ENCODE measurements at regions not wholly inside any gene's neighbourhood (a gene's known extent, or its start where the extent isn't known, plus 50 kb on each side); places are given as distances from the start of the nearest gene placed in this dataset.

DNA sequence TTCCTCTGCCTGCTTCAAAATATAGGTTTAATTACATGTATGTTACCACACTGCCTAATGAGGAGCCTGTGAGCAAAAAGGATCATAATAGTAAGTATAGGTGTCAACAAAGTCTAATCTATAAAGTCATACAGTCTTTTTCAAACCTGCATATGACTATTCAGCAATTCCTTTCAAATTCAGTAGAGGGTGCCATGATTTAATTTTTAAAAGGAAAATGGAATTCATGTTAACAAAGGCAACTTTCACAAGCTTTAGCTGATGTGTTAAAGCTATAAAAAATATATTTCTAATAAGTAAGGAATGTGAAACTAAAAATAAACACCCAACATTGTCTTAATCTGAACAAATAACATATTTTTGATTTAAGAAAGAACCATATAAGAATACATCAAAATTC is 52.1 kb downstream of the MPP7 start:
- no peak overlapping the region for H3K27ac Mint-ChIP-seq
- peaks cover 1% of the 10 kb centered on the region for H3K9me3 Mint-ChIP-seq
- H3K4me3 Mint-ChIP-seq: no peak overlapping the region
- DNase-seq: no peak
- H3K4me1 Mint-ChIP-seq: peaks cover 40% of the 10 kb centered on the region
- H3K36me3 Mint-ChIP-seq: peaks cover 3% of the 10 kb centered on the region
- H3K27me3 Mint-ChIP-seq: no peaks in the 10 kb centered on the region

GRCh38 chr10:28250358-28250757 is 52.5 kb downstream of the MPP7 start:
- no peaks in the 10 kb centered on the region for H3K27me3 Mint-ChIP-seq
- no peak overlapping the region for H3K27ac Mint-ChIP-seq
- H3K4me1 Mint-ChIP-seq: peaks cover 43% of the 10 kb centered on the region
- DNase-seq: no peak
- peaks cover 6% of the 10 kb centered on the region for H3K36me3 Mint-ChIP-seq
- H3K9me3 Mint-ChIP-seq: peaks cover 4% of the 10 kb centered on the region
- no peak overlapping the region for H3K4me3 Mint-ChIP-seq

- Mint-ChIP-seq H3K4me1 (peaks cover 41% of the 10 kb centered on the region), H3K27ac (no peak overlapping the region), H3K36me3 (peaks cover 10% of the 10 kb centered on the region), H3K4me3 (no peak overlapping the region), H3K27me3 (no peaks in the 10 kb centered on the region), H3K9me3 (peaks cover 4% of the 10 kb centered on the region)
- DNase-seq: no peak
Observed at GRCh38 chr10:28249512-28249911, 53.4 kb downstream of the MPP7 start.

DNA sequence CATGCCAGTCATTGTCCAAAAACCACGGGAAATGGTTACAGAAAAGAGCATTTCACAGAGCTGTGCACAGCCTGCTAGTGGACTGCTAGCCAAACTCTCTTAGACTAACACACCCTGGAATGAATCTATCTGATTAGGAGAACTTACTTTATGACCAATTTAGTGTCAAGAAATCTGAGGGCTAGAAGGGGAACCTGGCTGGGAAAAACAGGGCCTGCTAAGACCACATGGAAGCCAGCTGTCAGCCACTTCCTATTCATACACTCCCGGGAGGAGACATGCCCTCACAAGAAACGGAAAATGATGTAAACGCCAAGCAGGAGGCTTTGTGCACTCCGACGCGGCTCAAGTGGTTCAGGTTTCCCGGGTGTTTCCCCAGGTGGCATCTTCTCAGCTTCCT is 54.8 kb downstream of the MPP7 start:
- DNase-seq: no peak
- H3K9me3 Mint-ChIP-seq: peaks cover 4% of the 10 kb centered on the region
- no peaks in the 10 kb centered on the region for H3K27me3 Mint-ChIP-seq
- H3K27ac Mint-ChIP-seq: peak overlapping the region; percentile 77
- H3K4me1 Mint-ChIP-seq: peaks cover 40% of the 10 kb centered on the region
- H3K4me3 Mint-ChIP-seq: peak overlapping the region; percentile 9
- H3K36me3 Mint-ChIP-seq: peaks cover 10% of the 10 kb centered on the region

DNA sequence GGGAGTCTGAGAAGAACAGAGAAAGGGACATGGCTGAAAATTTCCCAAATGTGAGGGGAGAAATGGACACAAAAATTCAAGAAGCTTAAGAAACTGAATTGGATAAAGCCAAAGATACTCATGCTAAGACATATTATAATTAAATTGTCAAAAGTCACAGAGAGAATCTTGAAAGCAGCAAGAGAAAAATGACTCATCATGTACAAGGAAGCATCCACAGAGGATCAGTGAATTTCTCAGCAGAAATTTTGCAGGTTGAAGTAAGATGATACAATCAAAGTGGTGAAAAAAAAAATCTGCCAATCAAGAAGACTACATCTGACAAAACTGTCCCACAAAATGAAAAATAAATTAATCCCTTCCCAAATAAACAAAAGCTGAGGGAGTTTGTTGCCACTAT is 56.8 kb downstream of the MPP7 start:
- H3K4me3 Mint-ChIP-seq: no peak overlapping the region

GRCh38 chr10:28243923-28244322 is 58.9 kb downstream of the MPP7 start:
- no peak for DNase-seq
- H3K4me1 Mint-ChIP-seq: peaks cover 42% of the 10 kb centered on the region
- H3K9me3 Mint-ChIP-seq: peaks cover 4% of the 10 kb centered on the region
- peaks cover 10% of the 10 kb centered on the region for H3K36me3 Mint-ChIP-seq
- no peaks in the 10 kb centered on the region for H3K27me3 Mint-ChIP-seq
- no peak overlapping the region for H3K27ac Mint-ChIP-seq
- no peak overlapping the region for H3K4me3 Mint-ChIP-seq

More for the DNA sequence above, 56.8 kb downstream of the MPP7 start:
- no peaks in the 10 kb centered on the region for H3K27me3 Mint-ChIP-seq
- DNase-seq: no peak
- peaks cover 10% of the 10 kb centered on the region for H3K36me3 Mint-ChIP-seq
- no peak overlapping the region for H3K27ac Mint-ChIP-seq
- H3K4me1 Mint-ChIP-seq: peaks cover 45% of the 10 kb centered on the region
- peaks cover 4% of the 10 kb centered on the region for H3K9me3 Mint-ChIP-seq

DNA sequence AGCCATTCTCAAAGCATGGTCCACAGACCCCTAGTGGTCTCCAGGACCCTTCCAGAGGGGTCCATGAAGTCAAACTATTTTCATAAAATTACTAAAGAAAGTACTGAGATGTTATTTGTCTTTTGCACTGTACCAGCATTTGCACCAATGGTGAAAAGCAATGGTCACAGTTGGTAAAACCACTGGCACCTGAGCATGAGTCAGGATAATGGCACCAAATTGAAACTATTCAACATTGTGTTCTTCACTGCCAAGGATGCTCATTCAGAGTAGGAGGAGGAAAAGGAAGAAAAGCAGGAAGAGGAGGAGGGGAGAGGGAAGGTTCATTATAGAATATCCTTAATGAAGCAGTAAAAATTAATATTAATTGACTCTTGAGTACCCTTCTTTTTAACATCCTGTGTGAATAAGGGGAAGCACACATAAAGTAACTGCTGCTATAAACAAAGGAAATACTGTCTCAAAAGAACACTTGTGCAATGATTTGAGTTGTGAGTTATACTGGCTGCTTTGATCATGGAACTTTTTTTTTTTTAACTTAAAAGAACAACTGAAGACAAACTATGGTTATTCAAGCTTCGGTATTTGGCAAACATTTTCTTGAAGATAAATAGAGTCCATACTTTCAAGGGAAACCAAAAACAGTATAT is 60.2 kb downstream of the MPP7 start:
- Mint-ChIP-seq H3K4me1 (peaks cover 31% of the 10 kb centered on the region), H3K4me3 (no peak overlapping the region), H3K27ac (no peak overlapping the region), H3K9me3 (peaks cover 4% of the 10 kb centered on the region), H3K27me3 (no peaks in the 10 kb centered on the region), H3K36me3 (peaks cover 8% of the 10 kb centered on the region)
- no peak for DNase-seq

GRCh38 chr10:28241741-28242399 is 61.0 kb downstream of the MPP7 start:
- Mint-ChIP-seq H3K27ac (no peak overlapping the region), H3K27me3 (no peaks in the 10 kb centered on the region), H3K4me1 (peaks cover 28% of the 10 kb centered on the region), H3K9me3 (peaks cover 4% of the 10 kb centered on the region), H3K4me3 (no peak overlapping the region), H3K36me3 (peaks cover 8% of the 10 kb centered on the region)
- peak; percentile 13 for DNase-seq

DNA sequence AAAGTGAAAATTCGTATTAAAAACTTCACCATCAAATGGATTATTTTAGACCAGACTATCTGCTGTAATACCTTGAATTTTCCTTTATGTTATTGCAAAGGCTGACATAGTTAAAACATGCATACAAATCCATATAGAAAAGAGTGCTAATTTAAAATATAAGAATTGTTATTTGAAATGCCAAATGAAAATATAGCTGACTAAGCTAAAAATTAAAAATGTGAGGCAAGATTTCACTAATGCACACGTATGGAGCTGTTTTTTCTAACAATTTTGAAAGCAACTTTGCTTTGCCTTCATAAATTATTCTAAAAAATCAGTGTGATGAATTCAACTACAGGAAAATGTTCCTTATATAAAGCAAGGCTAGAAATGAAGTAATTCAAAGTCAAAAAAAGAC is 62.5 kb downstream of the MPP7 start:
- Mint-ChIP-seq H3K27ac (no peak overlapping the region), H3K36me3 (peaks cover 4% of the 10 kb centered on the region), H3K9me3 (no peaks in the 10 kb centered on the region), H3K27me3 (no peaks in the 10 kb centered on the region), H3K4me3 (no peak overlapping the region), H3K4me1 (peaks cover 15% of the 10 kb centered on the region)
- no peak for DNase-seq

DNA sequence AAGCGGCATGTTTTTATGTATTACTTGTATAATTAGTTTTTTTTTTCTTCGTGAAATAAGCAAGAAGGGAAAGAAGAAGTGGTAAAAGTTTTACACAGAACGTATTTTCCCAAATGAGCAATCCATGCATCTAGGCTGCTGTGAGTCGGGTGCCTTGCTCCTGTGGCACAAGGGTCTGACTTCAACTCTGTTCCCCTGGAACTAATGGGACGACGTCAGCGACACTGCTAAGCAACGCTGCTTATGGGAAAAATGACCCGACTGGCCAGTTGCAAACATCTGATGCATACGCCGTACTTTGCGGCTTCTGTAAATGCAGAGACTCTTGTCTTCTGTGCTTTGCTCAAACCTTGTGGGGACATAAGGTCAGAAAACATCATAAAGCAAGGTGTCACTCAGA is 66.3 kb downstream of the MPP7 start:
- Mint-ChIP-seq H3K27ac (no peak overlapping the region), H3K4me1 (peaks cover under 1% of the 10 kb centered on the region), H3K36me3 (peaks cover 2% of the 10 kb centered on the region), H3K9me3 (no peaks in the 10 kb centered on the region), H3K4me3 (no peak overlapping the region), H3K27me3 (no peaks in the 10 kb centered on the region)
- DNase-seq: no peak

- Mint-ChIP-seq H3K4me3 (no peak overlapping the region), H3K27ac (no peak overlapping the region), H3K4me1 (peaks cover 27% of the 10 kb centered on the region), H3K9me3 (no peaks in the 10 kb centered on the region), H3K36me3 (peaks cover 7% of the 10 kb centered on the region), H3K27me3 (no peaks in the 10 kb centered on the region)
- DNase-seq: no peak
Observed at GRCh38 chr10:28220811-28221210, 82.1 kb downstream of the MPP7 start.

GRCh38 chr10:28219251-28219650 is 83.6 kb downstream of the MPP7 start:
- Mint-ChIP-seq H3K4me3 (no peak overlapping the region), H3K27me3 (no peaks in the 10 kb centered on the region), H3K36me3 (peaks cover 1% of the 10 kb centered on the region), H3K4me1 (peaks cover 35% of the 10 kb centered on the region), H3K9me3 (no peaks in the 10 kb centered on the region), H3K27ac (no peak overlapping the region)
- no peak for DNase-seq

- Mint-ChIP-seq H3K27me3 (no peaks in the 10 kb centered on the region), H3K9me3 (no peaks in the 10 kb centered on the region), H3K36me3 (peaks cover 5% of the 10 kb centered on the region), H3K4me3 (peak overlapping the region; percentile 9), H3K4me1 (peaks cover 35% of the 10 kb centered on the region), H3K27ac (peak overlapping the region; percentile 47)
- DNase-seq: peak; percentile 6
Observed at GRCh38 chr10:28217848-28218247, 85.0 kb downstream of the MPP7 start.

GRCh38 chr10:28215930-28216329 is 86.9 kb downstream of the MPP7 start:
- Mint-ChIP-seq H3K27me3 (no peaks in the 10 kb centered on the region), H3K27ac (no peak overlapping the region), H3K4me1 (peaks cover 32% of the 10 kb centered on the region), H3K4me3 (no peak overlapping the region), H3K36me3 (peaks cover 13% of the 10 kb centered on the region), H3K9me3 (no peaks in the 10 kb centered on the region)
- peak; percentile 18 for DNase-seq

DNA sequence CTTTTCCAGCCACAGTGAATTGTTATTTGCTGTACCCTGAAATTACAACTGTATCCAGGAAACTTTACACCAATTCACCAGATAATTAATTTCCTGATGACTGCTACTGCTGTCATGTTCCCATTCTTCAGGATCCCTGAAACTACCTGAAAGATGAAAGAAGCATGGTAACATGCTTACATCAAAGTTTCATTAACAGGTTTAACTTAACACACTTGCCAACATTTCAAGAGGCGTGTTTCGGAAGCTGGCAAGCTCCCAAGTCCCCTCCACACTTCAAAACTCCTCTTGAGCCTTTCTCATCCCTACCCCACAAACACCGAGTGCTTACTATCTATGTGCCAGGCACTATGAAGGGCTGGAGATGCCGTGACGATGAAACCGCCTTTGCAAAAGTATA is 88.6 kb downstream of the MPP7 start:
- Mint-ChIP-seq H3K27me3 (no peaks in the 10 kb centered on the region), H3K36me3 (peaks cover 21% of the 10 kb centered on the region), H3K27ac (no peak overlapping the region), H3K4me3 (no peak overlapping the region), H3K9me3 (no peaks in the 10 kb centered on the region), H3K4me1 (peaks cover 30% of the 10 kb centered on the region)
- DNase-seq: no peak

DNA sequence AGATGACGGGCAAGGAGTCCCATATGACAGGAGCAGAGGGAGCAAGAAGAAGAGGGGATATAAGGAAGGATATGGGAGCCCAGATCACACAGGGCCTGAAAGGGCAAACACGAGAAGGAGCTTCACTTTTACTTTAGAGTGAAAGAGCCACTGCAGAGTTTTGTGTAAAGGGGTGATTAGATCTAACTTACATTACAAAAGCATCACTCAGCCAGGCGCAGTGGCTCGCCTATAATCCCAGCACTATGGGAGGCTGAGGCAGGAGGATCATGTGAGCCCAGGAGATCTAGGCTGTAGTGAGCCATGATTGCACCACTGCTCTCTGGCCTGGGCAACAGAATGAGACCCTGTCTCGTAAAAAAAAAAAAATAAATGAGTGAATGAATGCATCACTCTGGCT is 91.1 kb downstream of the MPP7 start:
- H3K36me3 Mint-ChIP-seq: peaks cover 34% of the 10 kb centered on the region
- no peak overlapping the region for H3K4me3 Mint-ChIP-seq
- H3K4me1 Mint-ChIP-seq: peaks cover 15% of the 10 kb centered on the region
- H3K27me3 Mint-ChIP-seq: no peaks in the 10 kb centered on the region
- H3K27ac Mint-ChIP-seq: no peak overlapping the region
- peaks cover 7% of the 10 kb centered on the region for H3K9me3 Mint-ChIP-seq
- no peak for DNase-seq

Data from activated naive CD8-positive, alpha-beta T cell treated with anti-CD3 and anti-CD28 coated beads for 36 hours (primary cell).